Caco-2 (cell line): ENCODE measurements at regions not wholly inside any gene's neighbourhood (a gene's known extent, or its start where the extent isn't known, plus 50 kb on each side); places are given as distances from the start of the nearest gene placed in this dataset.

Experiments used
- BruUV-seq: library from RNA; stranded (reverse); fragments of 400-500 nt; replicated peaks from 2 replicates; lab custom pipeline; 2021; lab: Mats Ljungman, UMichigan
- CTCF ChIA-PET: fragments of 300-600 bp; sonication (Branson Sonifier 250); formaldehyde crosslinking; loops from one replicate; lab custom pipeline; 2022; ENCODE audit warnings: antibody characterized with exemption; lab: Charles Lee
- POLR2A ChIA-PET: fragments of 300-600 bp; sonication (Branson Sonifier 250); formaldehyde crosslinking; loops from one replicate; lab custom pipeline; 2022; ENCODE audit warnings: antibody characterized with exemption; lab: Charles Lee
- DNase-seq, 2 experiments: peaks; one replicate each; pipeline versions ENCODE4 v3.0.0 to v3.0.0-alpha.2; 2020 to 2022
- H3K27me3 ChIP-seq: replicated peaks from 2 replicates; pipeline ENCODE4 v1.6.0; 2011; ENCODE audit warnings: low read length; ENCODE audit not compliant: control insufficient read depth, insufficient read depth
- H3K36me3 ChIP-seq: 2 replicates; pipeline ENCODE4 v1.5.1; 2011; ENCODE audit warnings: low read length; ENCODE audit not compliant: control insufficient read depth, insufficient read depth
- H3K4me1 ChIP-seq: fragments of 250-450 bp; sonication (Bioruptor Pico); 2 replicates; pipeline ENCODE4 v1.5.1; 2020; ENCODE audit warnings: mild to moderate bottlenecking
- H3K4me3 ChIP-seq: 2 replicates; pipeline ENCODE4 v1.5.1; 2011; ENCODE audit warnings: low read depth, mild to moderate bottlenecking, control low read depth, low read length
- H3K9me3 ChIP-seq: fragments of 250-450 bp; sonication (Bioruptor Pico); 2 replicates; pipeline ENCODE4 v1.5.1; 2020; ENCODE audit warnings: mild to moderate bottlenecking, moderate library complexity
- H3K27ac Mint-ChIP-seq: one replicate; pipeline ENCODE4 v1.8.0; 2022; ENCODE audit warnings: mixed read lengths; ENCODE audit not compliant: unreplicated experiment
- H3K27me3 Mint-ChIP-seq: one replicate; pipeline ENCODE4 v1.8.0; 2022; ENCODE audit warnings: mixed read lengths; ENCODE audit not compliant: insufficient read depth, unreplicated experiment
- H3K36me3 Mint-ChIP-seq: one replicate; pipeline ENCODE4 v1.8.0; 2022; ENCODE audit warnings: mild to moderate bottlenecking, mixed read lengths; ENCODE audit not compliant: insufficient read depth, unreplicated experiment
- H3K4me1 Mint-ChIP-seq: one replicate; pipeline ENCODE4 v1.8.0; 2022; ENCODE audit warnings: low read depth, mixed read lengths; ENCODE audit not compliant: unreplicated experiment
- H3K4me3 Mint-ChIP-seq: one replicate; pipeline ENCODE4 v1.8.0; 2022; ENCODE audit warnings: mild to moderate bottlenecking, moderate library complexity, mixed read lengths; ENCODE audit not compliant: unreplicated experiment
- H3K9me3 Mint-ChIP-seq: one replicate; pipeline ENCODE4 v1.8.0; 2022; ENCODE audit warnings: mixed read lengths; ENCODE audit not compliant: unreplicated experiment
- intact Hi-C: fragments of 100-400 bp; cut with micrococcal nuclease; formaldehyde crosslinking; loops from one replicate; pipeline ENCODE4 v1.10.0; 2022; ENCODE audit not compliant: unreplicated experiment
- TF ChIP-seq, protein P1 (sequence below), 2 experiments: fragments of 200-600 bp in 1 of 2; IDR thresholded peaks; 1 replicate in 1 of 2; 2 replicates in 1 of 2; pipeline versions ENCODE4 v1.5.1 to v1.8.0; 2011 to 2022; ENCODE audit warnings: antibody characterized with exemption in 1 of 2, control low read depth in 1 of 2, inconsistent platforms in 1 of 2, low read depth in 1 of 2, low read length in 1 of 2, mild to moderate bottlenecking in 1 of 2, moderate library complexity in 1 of 2; ENCODE audit not compliant: insufficient read depth in 1 of 2, severe bottlenecking in 1 of 2, unreplicated experiment in 1 of 2

DNA sequence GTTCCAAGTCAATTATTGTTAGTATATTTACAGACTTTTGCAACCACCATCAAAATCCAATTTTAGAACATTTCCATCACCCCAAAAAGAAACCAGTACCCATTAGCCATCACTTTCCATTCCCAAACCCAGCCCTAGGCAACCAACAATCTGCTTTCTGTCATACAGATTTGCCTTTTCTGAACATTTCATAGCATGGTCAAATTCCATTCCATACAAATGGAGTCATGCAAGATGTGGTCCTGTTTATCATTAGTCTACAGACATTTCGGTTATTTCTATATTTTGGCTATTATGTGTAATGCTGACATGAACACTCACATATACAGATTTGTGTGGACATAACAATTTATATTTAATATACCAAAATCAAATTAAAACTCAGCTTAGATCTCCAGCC lies 508.7 kb downstream of the ZNF674 start:
- H3K9me3 Mint-ChIP-seq: peaks cover 16% of the 10 kb centered on the region
- intact Hi-C loops: no loop called here
- Histone ChIP-seq H3K4me3 (no peak overlapping the region), H3K36me3 (no peaks in the 10 kb centered on the region), H3K4me1 (no peaks in the 10 kb centered on the region), H3K9me3 (no peaks in the 10 kb centered on the region), H3K27me3 (no peaks in the 10 kb centered on the region)
- H3K27me3 Mint-ChIP-seq: no peaks in the 10 kb centered on the region
- BruUV-seq: no TSS peak
- TF ChIP-seq, protein P1, sequence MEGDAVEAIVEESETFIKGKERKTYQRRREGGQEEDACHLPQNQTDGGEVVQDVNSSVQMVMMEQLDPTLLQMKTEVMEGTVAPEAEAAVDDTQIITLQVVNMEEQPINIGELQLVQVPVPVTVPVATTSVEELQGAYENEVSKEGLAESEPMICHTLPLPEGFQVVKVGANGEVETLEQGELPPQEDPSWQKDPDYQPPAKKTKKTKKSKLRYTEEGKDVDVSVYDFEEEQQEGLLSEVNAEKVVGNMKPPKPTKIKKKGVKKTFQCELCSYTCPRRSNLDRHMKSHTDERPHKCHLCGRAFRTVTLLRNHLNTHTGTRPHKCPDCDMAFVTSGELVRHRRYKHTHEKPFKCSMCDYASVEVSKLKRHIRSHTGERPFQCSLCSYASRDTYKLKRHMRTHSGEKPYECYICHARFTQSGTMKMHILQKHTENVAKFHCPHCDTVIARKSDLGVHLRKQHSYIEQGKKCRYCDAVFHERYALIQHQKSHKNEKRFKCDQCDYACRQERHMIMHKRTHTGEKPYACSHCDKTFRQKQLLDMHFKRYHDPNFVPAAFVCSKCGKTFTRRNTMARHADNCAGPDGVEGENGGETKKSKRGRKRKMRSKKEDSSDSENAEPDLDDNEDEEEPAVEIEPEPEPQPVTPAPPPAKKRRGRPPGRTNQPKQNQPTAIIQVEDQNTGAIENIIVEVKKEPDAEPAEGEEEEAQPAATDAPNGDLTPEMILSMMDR (IDR thresholded peaks at IDR 0.05; ENCODE audit: insufficient read depth in 1 of 2, low read depth in 1 of 2, low read length in 1 of 2, severe bottlenecking in 1 of 2, unreplicated experiment in 1 of 2): no peak
- no peaks in the 10 kb centered on the region for H3K36me3 Mint-ChIP-seq
- no peak for DNase-seq
- no peak overlapping the region for H3K27ac Mint-ChIP-seq
- ChIA-PET CTCF (no interaction called here), POLR2A (no interaction called here)
- no peak overlapping the region for H3K4me3 Mint-ChIP-seq
- no peaks in the 10 kb centered on the region for H3K4me1 Mint-ChIP-seq

DNA sequence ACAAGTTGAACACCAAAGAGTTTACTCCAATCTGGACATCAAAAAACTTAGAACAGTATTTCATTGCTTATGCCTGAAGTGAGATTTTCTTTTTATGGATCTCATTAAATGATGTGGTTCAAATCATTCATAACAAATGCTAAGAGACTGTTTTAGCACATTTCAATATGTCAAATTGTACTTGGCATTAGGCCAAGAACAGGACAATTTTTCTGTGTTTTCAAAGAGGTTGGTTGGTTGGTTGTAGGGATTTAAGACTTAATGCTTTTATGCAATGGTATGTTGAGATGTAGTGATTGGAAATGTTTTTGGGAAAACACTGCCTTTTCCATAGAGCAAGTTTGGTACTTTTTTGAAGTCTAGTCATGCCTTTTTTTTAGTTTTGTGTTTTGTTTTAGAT lies 510.4 kb downstream of the ZNF674 start:
- Histone ChIP-seq H3K4me1 (no peaks in the 10 kb centered on the region), H3K9me3 (no peaks in the 10 kb centered on the region), H3K36me3 (no peaks in the 10 kb centered on the region), H3K4me3 (no peak overlapping the region), H3K27me3 (no peaks in the 10 kb centered on the region)
- no peaks in the 10 kb centered on the region for H3K27me3 Mint-ChIP-seq
- BruUV-seq: no TSS peak
- intact Hi-C loops: no loop called here
- H3K9me3 Mint-ChIP-seq: peaks cover 9% of the 10 kb centered on the region
- DNase-seq: no peak
- TF ChIP-seq, protein P1 (IDR thresholded peaks at IDR 0.05; ENCODE audit: insufficient read depth in 1 of 2, low read depth in 1 of 2, low read length in 1 of 2, severe bottlenecking in 1 of 2, unreplicated experiment in 1 of 2): no peak
- H3K4me1 Mint-ChIP-seq: no peaks in the 10 kb centered on the region
- no peak overlapping the region for H3K4me3 Mint-ChIP-seq
- CTCF ChIA-PET: no interaction called here
- POLR2A ChIA-PET: no interaction called here
- H3K27ac Mint-ChIP-seq: no peak overlapping the region
- no peaks in the 10 kb centered on the region for H3K36me3 Mint-ChIP-seq

DNA sequence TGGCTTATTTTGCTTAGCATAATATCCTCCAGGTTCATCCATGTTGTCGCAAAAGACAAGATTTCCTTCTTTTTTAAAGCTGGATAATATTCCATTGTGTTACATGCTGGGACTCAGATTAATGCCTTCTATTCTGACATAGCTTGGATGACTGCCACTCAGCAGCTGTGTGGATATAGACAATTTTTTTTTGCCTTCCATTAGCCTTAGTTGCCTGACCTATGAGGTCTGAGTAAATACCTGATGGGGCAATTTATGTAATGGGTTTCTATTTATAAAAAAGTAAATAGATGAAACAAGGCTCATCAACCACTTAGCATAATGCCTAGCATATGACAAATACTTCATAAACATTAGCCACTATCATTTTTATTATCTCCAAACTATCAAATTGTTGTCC lies 515.4 kb downstream of the ZNF674 start:
- TF ChIP-seq, protein P1 (IDR thresholded peaks at IDR 0.05; ENCODE audit: insufficient read depth in 1 of 2, low read depth in 1 of 2, low read length in 1 of 2, severe bottlenecking in 1 of 2, unreplicated experiment in 1 of 2): no peak
- Mint-ChIP-seq H3K36me3 (no peaks in the 10 kb centered on the region), H3K27ac (no peak overlapping the region), H3K9me3 (no peaks in the 10 kb centered on the region), H3K4me1 (no peaks in the 10 kb centered on the region), H3K27me3 (no peaks in the 10 kb centered on the region), H3K4me3 (no peak overlapping the region)
- POLR2A ChIA-PET: no interaction called here
- Histone ChIP-seq H3K36me3 (no peaks in the 10 kb centered on the region), H3K4me1 (no peaks in the 10 kb centered on the region), H3K4me3 (no peak overlapping the region), H3K9me3 (no peaks in the 10 kb centered on the region), H3K27me3 (no peaks in the 10 kb centered on the region)
- no peak for DNase-seq
- intact Hi-C loops: no loop called here
- CTCF ChIA-PET: no interaction called here
- BruUV-seq: no TSS peak
